GM23338 (cell line): ENCODE measurements at regions not wholly inside any gene's neighbourhood (a gene's known extent, or its start where the extent isn't known, plus 50 kb on each side); places are given as distances from the start of the nearest gene placed in this dataset.

Source experiments
- CREB1 ChIP-seq: fragments of 250-450 bp; sonication (Bioruptor Pico); IDR thresholded peaks from 2 replicates; pipeline ENCODE4 v1.5.0; 2020; ENCODE audit warnings: low read depth, mild to moderate bottlenecking, moderate library complexity
- ETS1 ChIP-seq: IDR thresholded peaks from 2 replicates; pipeline ENCODE4 v1.6.1; 2016; ENCODE audit warnings: antibody characterized with exemption
- EZH2 ChIP-seq: fragments of 200-600 bp; sonication (generic); IDR thresholded peaks from one replicate; pipeline ENCODE4 v1.8.0; 2017; ENCODE audit warnings: antibody characterized with exemption, mild to moderate bottlenecking, low read depth; ENCODE audit not compliant: unreplicated experiment
- EZH2phosphoT487 ChIP-seq: fragments of 200-600 bp; sonication (generic); IDR thresholded peaks from one replicate; pipeline ENCODE4 v1.8.1; 2018; ENCODE audit warnings: antibody characterized with exemption; ENCODE audit not compliant: unreplicated experiment
- JUNB ChIP-seq: IDR thresholded peaks from one replicate; pipeline ENCODE4 v1.6.1; 2016; ENCODE audit warnings: antibody characterized with exemption; ENCODE audit not compliant: unreplicated experiment
- POLR2AphosphoS5 ChIP-seq: IDR thresholded peaks from 2 replicates; pipeline ENCODE4 v1.6.1; 2016; ENCODE audit warnings: antibody characterized with exemption, low read depth
- REST ChIP-seq: IDR thresholded peaks from one replicate; pipeline ENCODE4 v1.6.1; 2018; ENCODE audit warnings: antibody characterized with exemption; ENCODE audit not compliant: unreplicated experiment
- STAT1 ChIP-seq: IDR thresholded peaks from one replicate; pipeline ENCODE4 v1.6.1; 2016; ENCODE audit warnings: antibody characterized with exemption; ENCODE audit not compliant: unreplicated experiment
- ZNF114 ChIP-seq: fragments of 250-450 bp; sonication (Bioruptor Pico); IDR thresholded peaks from 2 replicates; pipeline ENCODE4 v1.5.0; 2020; ENCODE audit warnings: mild to moderate bottlenecking, moderate library complexity
- ZNF331 ChIP-seq: fragments of 250-450 bp; sonication (Bioruptor Pico); IDR thresholded peaks from 2 replicates; pipeline ENCODE4 v1.5.0; 2020; ENCODE audit warnings: low read depth, mild to moderate bottlenecking, moderate library complexity
- TF ChIP-seq, protein P1 (sequence below), 2 experiments: fragments of 200-600 bp in 1 of 2; sonication (generic) in 1 of 2; conservative IDR thresholded peaks; 2 replicates each; pipeline versions ENCODE4 v1.5.1 to v1.6.1; 2016 to 2017; ENCODE audit warnings: antibody characterized with exemption in 2 of 2, low read depth in 2 of 2, mild to moderate bottlenecking in 2 of 2, moderate library complexity in 1 of 2
- TF ChIP-seq, protein P2 (sequence below): fragments of 250-450 bp; sonication (Bioruptor Pico); IDR thresholded peaks from 2 replicates; pipeline ENCODE4 v1.5.0; 2020; ENCODE audit warnings: mild to moderate bottlenecking, moderate library complexity

- no peak for TF ChIP-seq REST
- TF ChIP-seq, protein P1, sequence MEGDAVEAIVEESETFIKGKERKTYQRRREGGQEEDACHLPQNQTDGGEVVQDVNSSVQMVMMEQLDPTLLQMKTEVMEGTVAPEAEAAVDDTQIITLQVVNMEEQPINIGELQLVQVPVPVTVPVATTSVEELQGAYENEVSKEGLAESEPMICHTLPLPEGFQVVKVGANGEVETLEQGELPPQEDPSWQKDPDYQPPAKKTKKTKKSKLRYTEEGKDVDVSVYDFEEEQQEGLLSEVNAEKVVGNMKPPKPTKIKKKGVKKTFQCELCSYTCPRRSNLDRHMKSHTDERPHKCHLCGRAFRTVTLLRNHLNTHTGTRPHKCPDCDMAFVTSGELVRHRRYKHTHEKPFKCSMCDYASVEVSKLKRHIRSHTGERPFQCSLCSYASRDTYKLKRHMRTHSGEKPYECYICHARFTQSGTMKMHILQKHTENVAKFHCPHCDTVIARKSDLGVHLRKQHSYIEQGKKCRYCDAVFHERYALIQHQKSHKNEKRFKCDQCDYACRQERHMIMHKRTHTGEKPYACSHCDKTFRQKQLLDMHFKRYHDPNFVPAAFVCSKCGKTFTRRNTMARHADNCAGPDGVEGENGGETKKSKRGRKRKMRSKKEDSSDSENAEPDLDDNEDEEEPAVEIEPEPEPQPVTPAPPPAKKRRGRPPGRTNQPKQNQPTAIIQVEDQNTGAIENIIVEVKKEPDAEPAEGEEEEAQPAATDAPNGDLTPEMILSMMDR (conservative IDR thresholded peaks at IDR 0.05; ENCODE audit: low read depth in 2 of 2): no peak
- TF ChIP-seq JUNB: no peak
- TF ChIP-seq EZH2: no peak
- no peak for TF ChIP-seq POLR2AphosphoS5
- TF ChIP-seq EZH2phosphoT487: no peak
- TF ChIP-seq CREB1 (CRISPR knock-in tag): no peak
- TF ChIP-seq ZNF331 (CRISPR knock-in tag): no peak
- no peak for TF ChIP-seq ZNF114
- no peak for TF ChIP-seq STAT1
- no peak for TF ChIP-seq ETS1
- TF ChIP-seq, protein P2, sequence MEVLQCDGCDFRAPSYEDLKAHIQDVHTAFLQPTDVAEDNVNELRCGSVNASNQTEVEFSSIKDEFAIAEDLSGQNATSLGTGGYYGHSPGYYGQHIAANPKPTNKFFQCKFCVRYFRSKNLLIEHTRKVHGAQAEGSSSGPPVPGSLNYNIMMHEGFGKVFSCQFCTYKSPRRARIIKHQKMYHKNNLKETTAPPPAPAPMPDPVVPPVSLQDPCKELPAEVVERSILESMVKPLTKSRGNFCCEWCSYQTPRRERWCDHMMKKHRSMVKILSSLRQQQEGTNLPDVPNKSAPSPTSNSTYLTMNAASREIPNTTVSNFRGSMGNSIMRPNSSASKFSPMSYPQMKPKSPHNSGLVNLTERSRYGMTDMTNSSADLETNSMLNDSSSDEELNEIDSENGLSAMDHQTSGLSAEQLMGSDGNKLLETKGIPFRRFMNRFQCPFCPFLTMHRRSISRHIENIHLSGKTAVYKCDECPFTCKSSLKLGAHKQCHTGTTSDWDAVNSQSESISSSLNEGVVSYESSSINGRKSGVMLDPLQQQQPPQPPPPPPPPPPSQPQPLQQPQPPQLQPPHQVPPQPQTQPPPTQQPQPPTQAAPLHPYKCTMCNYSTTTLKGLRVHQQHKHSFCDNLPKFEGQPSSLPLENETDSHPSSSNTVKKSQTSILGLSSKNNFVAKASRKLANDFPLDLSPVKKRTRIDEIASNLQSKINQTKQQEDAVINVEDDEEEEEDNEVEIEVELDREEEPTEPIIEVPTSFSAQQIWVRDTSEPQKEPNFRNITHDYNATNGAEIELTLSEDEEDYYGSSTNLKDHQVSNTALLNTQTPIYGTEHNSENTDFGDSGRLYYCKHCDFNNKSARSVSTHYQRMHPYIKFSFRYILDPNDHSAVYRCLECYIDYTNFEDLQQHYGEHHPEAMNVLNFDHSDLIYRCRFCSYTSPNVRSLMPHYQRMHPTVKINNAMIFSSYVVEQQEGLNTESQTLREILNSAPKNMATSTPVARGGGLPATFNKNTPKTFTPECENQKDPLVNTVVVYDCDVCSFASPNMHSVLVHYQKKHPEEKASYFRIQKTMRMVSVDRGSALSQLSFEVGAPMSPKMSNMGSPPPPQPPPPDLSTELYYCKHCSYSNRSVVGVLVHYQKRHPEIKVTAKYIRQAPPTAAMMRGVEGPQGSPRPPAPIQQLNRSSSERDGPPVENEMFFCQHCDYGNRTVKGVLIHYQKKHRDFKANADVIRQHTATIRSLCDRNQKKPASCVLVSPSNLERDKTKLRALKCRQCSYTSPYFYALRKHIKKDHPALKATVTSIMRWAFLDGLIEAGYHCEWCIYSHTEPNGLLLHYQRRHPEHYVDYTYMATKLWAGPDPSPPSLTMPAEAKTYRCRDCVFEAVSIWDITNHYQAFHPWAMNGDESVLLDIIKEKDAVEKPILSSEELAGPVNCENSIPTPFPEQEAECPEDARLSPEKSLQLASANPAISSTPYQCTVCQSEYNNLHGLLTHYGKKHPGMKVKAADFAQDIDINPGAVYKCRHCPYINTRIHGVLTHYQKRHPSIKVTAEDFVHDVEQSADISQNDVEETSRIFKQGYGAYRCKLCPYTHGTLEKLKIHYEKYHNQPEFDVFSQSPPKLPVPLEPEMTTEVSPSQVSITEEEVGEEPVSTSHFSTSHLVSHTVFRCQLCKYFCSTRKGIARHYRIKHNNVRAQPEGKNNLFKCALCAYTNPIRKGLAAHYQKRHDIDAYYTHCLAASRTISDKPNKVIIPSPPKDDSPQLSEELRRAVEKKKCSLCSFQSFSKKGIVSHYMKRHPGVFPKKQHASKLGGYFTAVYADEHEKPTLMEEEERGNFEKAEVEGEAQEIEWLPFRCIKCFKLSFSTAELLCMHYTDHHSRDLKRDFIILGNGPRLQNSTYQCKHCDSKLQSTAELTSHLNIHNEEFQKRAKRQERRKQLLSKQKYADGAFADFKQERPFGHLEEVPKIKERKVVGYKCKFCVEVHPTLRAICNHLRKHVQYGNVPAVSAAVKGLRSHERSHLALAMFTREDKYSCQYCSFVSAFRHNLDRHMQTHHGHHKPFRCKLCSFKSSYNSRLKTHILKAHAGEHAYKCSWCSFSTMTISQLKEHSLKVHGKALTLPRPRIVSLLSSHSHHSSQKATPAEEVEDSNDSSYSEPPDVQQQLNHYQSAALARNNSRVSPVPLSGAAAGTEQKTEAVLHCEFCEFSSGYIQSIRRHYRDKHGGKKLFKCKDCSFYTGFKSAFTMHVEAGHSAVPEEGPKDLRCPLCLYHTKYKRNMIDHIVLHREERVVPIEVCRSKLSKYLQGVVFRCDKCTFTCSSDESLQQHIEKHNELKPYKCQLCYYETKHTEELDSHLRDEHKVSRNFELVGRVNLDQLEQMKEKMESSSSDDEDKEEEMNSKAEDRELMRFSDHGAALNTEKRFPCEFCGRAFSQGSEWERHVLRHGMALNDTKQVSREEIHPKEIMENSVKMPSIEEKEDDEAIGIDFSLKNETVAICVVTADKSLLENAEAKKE (CRISPR knock-in tag): no peak
Measured at GRCh38 chr14:97275276-97275675, 478.1 kb downstream of the VRK1 start.
